Loucy (cell line): ENCODE measurements at regions not wholly inside any gene's neighbourhood (a gene's known extent, or its start where the extent isn't known, plus 50 kb on each side); places are given as distances from the start of the nearest gene placed in this dataset.
"Not testable (repeated sequence)": the region's sequence is repeated elsewhere in the genome, so short reads cannot be mapped to it uniquely, and the experiment has no call there.

Experiments
- H2AFZ ChIP-seq: fragments of 200-600 bp; sonication (generic); 2 replicates; pipeline ENCODE4 v1.6.0; 2016; ENCODE audit warnings: antibody characterized with exemption, mild to moderate bottlenecking, low read length, moderate library complexity
- H3F3A ChIP-seq: fragments of 200-600 bp; 2 replicates; pipeline ENCODE4 v1.6.0; 2016; ENCODE audit warnings: antibody characterized with exemption, low read depth, mild to moderate bottlenecking
- H3K27me3 ChIP-seq: fragments of 200-600 bp; sonication (generic); 2 replicates; pipeline ENCODE4 v1.6.1; 2014; ENCODE audit warnings: low read length, mild to moderate bottlenecking; ENCODE audit not compliant: insufficient read depth, poor library complexity, severe bottlenecking
- H3K36me3 ChIP-seq: fragments of 200-600 bp; sonication (generic); 2 replicates; pipeline ENCODE4 v1.6.1; 2016; ENCODE audit warnings: low read length; ENCODE audit not compliant: insufficient read depth
- H3K4me1 ChIP-seq: fragments of 200-600 bp; sonication (generic); 2 replicates; pipeline ENCODE4 v1.5.1; 2014; ENCODE audit warnings: low read length, mild to moderate bottlenecking; ENCODE audit not compliant: insufficient read depth, poor library complexity, severe bottlenecking
- H3K4me2 ChIP-seq: fragments of 200-600 bp; sonication (generic); 2 replicates; pipeline ENCODE4 v1.6.0; 2014; ENCODE audit warnings: antibody characterized with exemption, low read length, low read depth, mild to moderate bottlenecking; ENCODE audit not compliant: poor library complexity, severe bottlenecking
- H3K4me3 ChIP-seq: fragments of 200-600 bp; sonication (generic); 2 replicates; pipeline ENCODE4 v1.5.1; 2014; ENCODE audit warnings: low read length, mild to moderate bottlenecking, mixed read lengths; ENCODE audit not compliant: poor library complexity, severe bottlenecking
- H3K79me2 ChIP-seq: fragments of 200-600 bp; sonication (generic); 2 replicates; pipeline ENCODE4 v1.6.1; 2014; ENCODE audit warnings: low read length; ENCODE audit not compliant: insufficient read depth
- H3K9ac ChIP-seq: fragments of 200-600 bp; sonication (generic); 2 replicates; pipeline ENCODE4 v1.6.0; 2014; ENCODE audit warnings: mild to moderate bottlenecking, low read depth, low read length, moderate library complexity; ENCODE audit not compliant: poor library complexity, severe bottlenecking
- H3K9me2 ChIP-seq: fragments of 200-600 bp; sonication (generic); replicated peaks from 2 replicates; pipeline ENCODE4 v1.6.1; 2016; ENCODE audit warnings: low read depth, low read length, mixed read lengths
- H3K9me3 ChIP-seq: fragments of 200-600 bp; sonication (generic); 2 replicates; pipeline ENCODE4 v1.6.1; 2014; ENCODE audit warnings: mild to moderate bottlenecking, antibody characterized with exemption, low read length, low read depth; ENCODE audit not compliant: insufficient read depth
- H4K20me1 ChIP-seq: fragments of 200-600 bp; sonication (generic); 2 replicates; pipeline ENCODE4 v1.6.0; 2014; ENCODE audit warnings: antibody characterized with exemption, low read length, mild to moderate bottlenecking; ENCODE audit not compliant: insufficient read depth, poor library complexity, severe bottlenecking
- EZH2phosphoT487 ChIP-seq: fragments of 200-600 bp; IDR thresholded peaks from 2 replicates; pipeline ENCODE4 v1.6.1; 2018; ENCODE audit warnings: antibody characterized with exemption, mild to moderate bottlenecking, moderate library complexity, borderline replicate concordance
- TF ChIP-seq, protein P1 (sequence below): fragments of 200-600 bp; sonication (generic); conservative IDR thresholded peaks from 2 replicates; pipeline ENCODE4 v1.5.1; 2014; ENCODE audit warnings: mild to moderate bottlenecking, antibody characterized with exemption, low read length

- Histone ChIP-seq H3K9me3 (no peaks in the 10 kb centered on the region), H2AFZ (no peak overlapping the region), H3K27me3 (no peaks in the 10 kb centered on the region), H3F3A (no peaks in the 10 kb centered on the region), H3K9me2 (no peaks in the 10 kb centered on the region), H3K36me3 (no peaks in the 10 kb centered on the region), H3K9ac (no peak overlapping the region), H3K4me1 (no peaks in the 10 kb centered on the region), H3K4me3 (no peak overlapping the region), H3K4me2 (no peak overlapping the region), H4K20me1 (no peaks in the 10 kb centered on the region), H3K79me2 (no peaks in the 10 kb centered on the region)
- no peak for TF ChIP-seq EZH2phosphoT487
- TF ChIP-seq, protein P1, sequence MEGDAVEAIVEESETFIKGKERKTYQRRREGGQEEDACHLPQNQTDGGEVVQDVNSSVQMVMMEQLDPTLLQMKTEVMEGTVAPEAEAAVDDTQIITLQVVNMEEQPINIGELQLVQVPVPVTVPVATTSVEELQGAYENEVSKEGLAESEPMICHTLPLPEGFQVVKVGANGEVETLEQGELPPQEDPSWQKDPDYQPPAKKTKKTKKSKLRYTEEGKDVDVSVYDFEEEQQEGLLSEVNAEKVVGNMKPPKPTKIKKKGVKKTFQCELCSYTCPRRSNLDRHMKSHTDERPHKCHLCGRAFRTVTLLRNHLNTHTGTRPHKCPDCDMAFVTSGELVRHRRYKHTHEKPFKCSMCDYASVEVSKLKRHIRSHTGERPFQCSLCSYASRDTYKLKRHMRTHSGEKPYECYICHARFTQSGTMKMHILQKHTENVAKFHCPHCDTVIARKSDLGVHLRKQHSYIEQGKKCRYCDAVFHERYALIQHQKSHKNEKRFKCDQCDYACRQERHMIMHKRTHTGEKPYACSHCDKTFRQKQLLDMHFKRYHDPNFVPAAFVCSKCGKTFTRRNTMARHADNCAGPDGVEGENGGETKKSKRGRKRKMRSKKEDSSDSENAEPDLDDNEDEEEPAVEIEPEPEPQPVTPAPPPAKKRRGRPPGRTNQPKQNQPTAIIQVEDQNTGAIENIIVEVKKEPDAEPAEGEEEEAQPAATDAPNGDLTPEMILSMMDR: no peak
These were observed 73.7 kb upstream of the MB21D2 start for GRCh38 chr3:192991356-192991755.

DNA sequence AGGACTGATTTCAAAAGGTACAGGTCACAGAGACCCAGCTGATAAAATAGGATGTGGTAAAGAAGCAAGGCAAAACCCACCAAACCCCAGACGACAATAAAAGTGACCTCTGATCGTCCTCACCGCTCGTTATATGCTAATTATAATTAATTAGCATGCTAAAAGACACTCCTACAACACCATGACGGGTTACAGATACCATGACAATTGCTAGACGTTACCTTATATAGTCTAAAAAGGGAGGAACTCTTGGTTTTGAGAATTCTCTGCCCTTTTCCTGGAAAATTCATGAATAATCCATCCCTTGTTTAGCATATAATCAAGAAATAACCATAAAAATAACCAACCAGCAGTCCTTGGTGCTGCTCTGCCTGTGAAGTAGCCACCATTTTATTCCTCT, 74.7 kb upstream of the MB21D2 start:
- H2AFZ ChIP-seq: no peak overlapping the region
- H3K9ac ChIP-seq: no peak overlapping the region
- no peaks in the 10 kb centered on the region for H3K36me3 ChIP-seq
- TF ChIP-seq EZH2phosphoT487: no peak
- TF ChIP-seq, protein P1: no peak
- no peaks in the 10 kb centered on the region for H3K27me3 ChIP-seq
- H3K79me2 ChIP-seq: no peaks in the 10 kb centered on the region
- H3K9me2 ChIP-seq: no peaks in the 10 kb centered on the region
- H3F3A ChIP-seq: no peaks in the 10 kb centered on the region
- no peaks in the 10 kb centered on the region for H4K20me1 ChIP-seq
- no peaks in the 10 kb centered on the region for H3K9me3 ChIP-seq
- H3K4me1 ChIP-seq: no peaks in the 10 kb centered on the region
- H3K4me2 ChIP-seq: no peak overlapping the region
- H3K4me3 ChIP-seq: no peak overlapping the region

DNA sequence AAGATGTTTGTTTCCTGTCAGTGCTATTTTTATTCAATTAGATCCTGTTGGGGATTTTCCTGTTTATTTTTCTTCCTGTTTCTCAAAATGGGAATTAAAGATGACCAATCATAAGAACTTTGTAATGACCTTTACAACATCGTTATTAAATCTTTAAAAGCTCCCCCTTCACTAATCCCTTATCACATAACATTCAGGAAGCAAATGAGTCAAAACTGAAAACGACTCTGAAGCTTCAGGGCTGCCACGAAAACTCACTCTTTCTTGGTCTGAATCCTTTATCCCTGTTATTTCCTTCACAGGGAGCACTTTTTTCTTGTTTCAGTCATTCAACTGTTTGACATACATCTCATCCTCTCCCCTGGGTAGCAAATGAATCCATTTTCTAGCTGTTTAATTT, 75.8 kb upstream of the MB21D2 start:
- Histone ChIP-seq H2AFZ (no peak overlapping the region), H3K9ac (no peak overlapping the region), H3K4me1 (no peaks in the 10 kb centered on the region), H3K4me3 (no peak overlapping the region), H4K20me1 (no peaks in the 10 kb centered on the region), H3K9me2 (no peaks in the 10 kb centered on the region), H3K79me2 (no peaks in the 10 kb centered on the region), H3K4me2 (no peak overlapping the region), H3F3A (no peaks in the 10 kb centered on the region), H3K9me3 (no peaks in the 10 kb centered on the region), H3K27me3 (no peaks in the 10 kb centered on the region), H3K36me3 (no peaks in the 10 kb centered on the region)
- TF ChIP-seq, protein P1: no peak
- TF ChIP-seq EZH2phosphoT487: no peak

GRCh38 chr3:193001113-193001512, 83.5 kb upstream of the MB21D2 start:
- not testable (repeated sequence) for H3K36me3 ChIP-seq, H3K79me2 ChIP-seq, H3K9ac ChIP-seq, H3K4me1 ChIP-seq, H4K20me1 ChIP-seq, H3K4me2 ChIP-seq, H2AFZ ChIP-seq, H3F3A ChIP-seq, H3K27me3 ChIP-seq, H3K4me3 ChIP-seq, H3K9me3 ChIP-seq, H3K9me2 ChIP-seq

DNA sequence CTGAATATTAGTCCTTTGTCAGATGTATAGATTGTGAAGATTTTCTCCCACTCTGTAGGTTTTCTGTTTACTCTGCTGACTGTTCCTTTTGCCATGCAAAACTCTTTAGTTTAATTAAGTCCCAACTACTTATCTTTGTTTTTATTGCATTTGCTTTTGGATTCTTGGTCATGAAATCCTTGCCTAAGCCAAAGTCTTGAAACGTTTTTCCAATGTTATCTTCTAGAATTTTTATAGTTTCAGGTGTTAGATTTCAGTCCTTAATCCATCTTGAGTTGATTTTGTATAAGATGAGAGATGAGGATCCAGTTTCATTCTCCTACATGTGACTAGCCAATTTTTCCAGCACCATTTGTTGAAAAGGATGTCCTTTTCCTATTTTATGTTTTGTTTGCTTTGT, 86.0 kb upstream of the MB21D2 start:
- not testable (repeated sequence) for H3K27me3 ChIP-seq, H3K9me2 ChIP-seq, H3K79me2 ChIP-seq, H3K4me1 ChIP-seq, H3K4me3 ChIP-seq, H3K4me2 ChIP-seq, H4K20me1 ChIP-seq, H3K36me3 ChIP-seq, H2AFZ ChIP-seq, H3K9me3 ChIP-seq, H3K9ac ChIP-seq, H3F3A ChIP-seq
